ENCODE measurements at regions not wholly inside any gene's neighbourhood (a gene's known extent, or its start where the extent isn't known, plus 50 kb on each side); places are given as distances from the start of the nearest gene placed in this dataset.

DNA sequence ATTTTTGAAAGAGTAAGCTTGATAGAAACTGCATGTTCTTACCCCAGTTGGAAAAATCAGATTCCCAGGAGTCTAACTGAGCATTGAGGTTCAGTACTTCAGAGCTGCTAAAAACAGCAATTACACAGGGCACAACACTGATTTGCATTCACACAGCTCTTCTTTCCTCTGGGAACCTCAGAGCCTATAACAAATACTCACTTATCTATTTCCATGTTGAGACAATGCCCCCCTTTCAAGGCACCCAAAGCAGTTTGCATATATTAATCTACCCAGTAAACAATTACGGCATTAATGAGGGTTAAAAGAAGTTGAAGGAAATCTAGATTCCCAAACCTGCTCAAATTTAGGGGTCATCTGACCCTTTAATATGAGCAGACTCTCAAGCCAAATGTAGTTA is 126.9 kb upstream of the SLC35F3 start:
- no peaks in the 10 kb centered on the region; the same call in 2 of the 3 replicates for H3K9me3 ChIP-seq (replicated peaks; ENCODE audit: control insufficient read depth, insufficient read depth, low read length)
- H3K79me2 ChIP-seq (ENCODE audit: control insufficient read depth, insufficient read depth, low read length): no peaks in the 10 kb centered on the region
- H4K20me1 ChIP-seq (ENCODE audit: control insufficient read depth, insufficient read depth): no peaks in the 10 kb centered on the region
- TF ChIP-seq NFYB (IDR thresholded peaks at IDR 0.05; ENCODE audit: insufficient read depth, low read depth, low read length): no peak
- no peak for TF ChIP-seq ZNF622 (IDR thresholded peaks at IDR 0.05)
- TF ChIP-seq POU2F2 (IDR thresholded peaks at IDR 0.05; ENCODE audit: borderline replicate concordance, low read depth, low read length): no peak
- TF ChIP-seq SUPT20H (IDR thresholded peaks at IDR 0.05; ENCODE audit: borderline replicate concordance, control insufficient read depth, low read depth, low read length): no peak
- no peak for TF ChIP-seq YBX1 (IDR thresholded peaks at IDR 0.05)
- TF ChIP-seq, protein P1, sequence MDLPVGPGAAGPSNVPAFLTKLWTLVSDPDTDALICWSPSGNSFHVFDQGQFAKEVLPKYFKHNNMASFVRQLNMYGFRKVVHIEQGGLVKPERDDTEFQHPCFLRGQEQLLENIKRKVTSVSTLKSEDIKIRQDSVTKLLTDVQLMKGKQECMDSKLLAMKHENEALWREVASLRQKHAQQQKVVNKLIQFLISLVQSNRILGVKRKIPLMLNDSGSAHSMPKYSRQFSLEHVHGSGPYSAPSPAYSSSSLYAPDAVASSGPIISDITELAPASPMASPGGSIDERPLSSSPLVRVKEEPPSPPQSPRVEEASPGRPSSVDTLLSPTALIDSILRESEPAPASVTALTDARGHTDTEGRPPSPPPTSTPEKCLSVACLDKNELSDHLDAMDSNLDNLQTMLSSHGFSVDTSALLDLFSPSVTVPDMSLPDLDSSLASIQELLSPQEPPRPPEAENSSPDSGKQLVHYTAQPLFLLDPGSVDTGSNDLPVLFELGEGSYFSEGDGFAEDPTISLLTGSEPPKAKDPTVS (IDR thresholded peaks at IDR 0.05; ENCODE audit: low read depth, low read length): no peak
- TF ChIP-seq, protein P2, sequence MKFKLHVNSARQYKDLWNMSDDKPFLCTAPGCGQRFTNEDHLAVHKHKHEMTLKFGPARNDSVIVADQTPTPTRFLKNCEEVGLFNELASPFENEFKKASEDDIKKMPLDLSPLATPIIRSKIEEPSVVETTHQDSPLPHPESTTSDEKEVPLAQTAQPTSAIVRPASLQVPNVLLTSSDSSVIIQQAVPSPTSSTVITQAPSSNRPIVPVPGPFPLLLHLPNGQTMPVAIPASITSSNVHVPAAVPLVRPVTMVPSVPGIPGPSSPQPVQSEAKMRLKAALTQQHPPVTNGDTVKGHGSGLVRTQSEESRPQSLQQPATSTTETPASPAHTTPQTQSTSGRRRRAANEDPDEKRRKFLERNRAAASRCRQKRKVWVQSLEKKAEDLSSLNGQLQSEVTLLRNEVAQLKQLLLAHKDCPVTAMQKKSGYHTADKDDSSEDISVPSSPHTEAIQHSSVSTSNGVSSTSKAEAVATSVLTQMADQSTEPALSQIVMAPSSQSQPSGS (IDR thresholded peaks at IDR 0.05; ENCODE audit: low read length): no peak
- ChIA-PET RAD21 (ENCODE audit: unreplicated experiment) (interaction anchor here (0.9 kb wide), 1 partner anchor 13 kb away, joined by 3 read pairs; no protein-coding TSS in a partner anchor), SMC1A (ENCODE audit: uncharacterized antibody, unreplicated experiment) (interaction anchor here (0.9 to 1.1 kb wide), 4 partner anchors 49 to 336 kb away, joined by 3 read pairs; no protein-coding TSS in a partner anchor), POLR2A (no interaction called here), CTCF (interaction anchor here (0.7 kb wide), 1 partner anchor 336 kb away, joined by 3 read pairs; no protein-coding TSS in a partner anchor)
- H3K27me3 ChIP-seq (replicated peaks in 1 of 2; ENCODE audit: control insufficient read depth in 2 of 2, insufficient read depth in 2 of 2, low read length in 1 of 2): no peaks in the 10 kb centered on the region
- BruUV-seq (replicated peaks): no TSS peak
- intact Hi-C loops (cut with micrococcal nuclease; ENCODE audit: unreplicated experiment) (no loop called here), in situ Hi-C loops (cut with MboI) (no loop called here)
- H3K36me3 ChIP-seq (ENCODE audit: control insufficient read depth in 2 of 2, insufficient read depth in 2 of 2, low read length in 1 of 2): no peaks in the 10 kb centered on the region
- H3K4me3 ChIP-seq: no peak overlapping the region
- 37% methylated on average over 1 of the region's 1 CpG for WGBS (ENCODE audit: insufficient coverage, insufficient replicate concordance, low lambda C conversion rate, missing lambda C conversion rate)
- ATAC-seq (no peak), FAIRE-seq (no peak), DNase-seq (ENCODE audit: low read depth, low spot score) (no peak)
- H3K27ac ChIP-seq (ENCODE audit: control insufficient read depth, insufficient read depth): no peak overlapping the region
- H2AFZ ChIP-seq (ENCODE audit: control insufficient read depth, low read depth, low read length): no peak overlapping the region
- no peak overlapping the region for H3K4me2 ChIP-seq (ENCODE audit: control insufficient read depth, insufficient read depth)
- H3K9ac ChIP-seq (ENCODE audit: control insufficient read depth, insufficient read depth, low read length): no peak overlapping the region
- H3K4me1 ChIP-seq (ENCODE audit: control insufficient read depth, insufficient read depth, low read length): no peaks in the 10 kb centered on the region

Measured in GM12878 (cell line).